IMR-90 (cell line): ENCODE measurements at regions not wholly inside any gene's neighbourhood (a gene's known extent, or its start where the extent isn't known, plus 50 kb on each side); places are given as distances from the start of the nearest gene placed in this dataset.
"Not testable (repeated sequence)": the region's sequence is repeated elsewhere in the genome, so short reads cannot be mapped to it uniquely, and the experiment has no call there.

Experiments
- ATAC-seq: fragments of 200-7000 bp; cut with Tn5 transposase; 2 replicates; pipeline ENCODE4 v1.9.1; 2020; ENCODE audit warnings: low read depth, mild to moderate bottlenecking, moderate library complexity
- BruUV-seq: library from RNA; stranded (reverse); fragments of 400-500 nt; replicated peaks from 2 replicates; lab custom pipeline; 2021; lab: Mats Ljungman, UMichigan
- CTCF ChIA-PET: fragments of 300-600 bp; formaldehyde crosslinking; extraction: SDS; loops from one replicate; lab custom pipeline; 2021; ENCODE audit warnings: antibody characterized with exemption; lab: Yijun Ruan, JAX
- POLR2A ChIA-PET: fragments of 300-600 bp; sonication (Branson Sonifier 250); formaldehyde crosslinking; loops from one replicate; lab custom pipeline; 2022; ENCODE audit warnings: antibody characterized with exemption; ENCODE audit not compliant: unreplicated experiment; lab: Charles Lee
- DNase-seq: peaks from one replicate; pipeline ENCODE4 v3.0.0; 2013
- H2AFZ ChIP-seq: replicated peaks from 2 replicates; pipeline ENCODE3; 2013; ENCODE audit warnings: low read length, mild to moderate bottlenecking; ENCODE audit not compliant: poor library complexity
- H2AK5ac ChIP-seq: 2 replicates; pipeline ENCODE4 v1.6.1; 2013; ENCODE audit warnings: low read depth, low read length, inconsistent platforms
- H2AK9ac ChIP-seq: replicated peaks from 2 replicates; pipeline ENCODE3; 2013; ENCODE audit warnings: mild to moderate bottlenecking, low read depth, low read length, moderate library complexity; ENCODE audit not compliant: poor library complexity
- H2BK120ac ChIP-seq: 2 replicates; pipeline ENCODE4 v1.6.1; 2013; ENCODE audit warnings: low read depth, low read length, inconsistent platforms
- H2BK15ac ChIP-seq: 3 replicates; pipeline ENCODE4 v1.6.1; 2013; ENCODE audit warnings: low read depth, low read length, inconsistent platforms
- H2BK20ac ChIP-seq: 2 replicates; pipeline ENCODE4 v1.6.1; 2013; ENCODE audit warnings: low read depth, mild to moderate bottlenecking, inconsistent platforms, low read length, moderate library complexity
- H2BK5ac ChIP-seq: 2 replicates; pipeline ENCODE4 v1.6.1; 2013; ENCODE audit warnings: mild to moderate bottlenecking, low read depth, low read length, inconsistent platforms; ENCODE audit not compliant: poor library complexity, severe bottlenecking
- H3K14ac ChIP-seq: replicated peaks from 2 replicates; pipeline ENCODE4 v1.6.1; 2013; ENCODE audit warnings: low read depth, low read length, inconsistent platforms
- H3K18ac ChIP-seq: 2 replicates; pipeline ENCODE4 v1.6.1; 2013; ENCODE audit warnings: low read depth, low read length, control low read depth
- H3K23ac ChIP-seq: 2 replicates; pipeline ENCODE4 v1.6.1; 2013; ENCODE audit warnings: low read depth, low read length, inconsistent platforms
- H3K27ac ChIP-seq: 2 replicates; pipeline ENCODE4 v1.5.1; 2013; ENCODE audit warnings: mild to moderate bottlenecking, control low read depth, low read length; ENCODE audit not compliant: insufficient read depth
- H3K27me3 ChIP-seq: 2 replicates; pipeline ENCODE4 v1.6.1; 2013; ENCODE audit warnings: low read length; ENCODE audit not compliant: control insufficient read depth, insufficient read depth
- H3K36me3 ChIP-seq: 2 replicates; pipeline ENCODE4 v1.6.1; 2013; ENCODE audit warnings: low read length, mixed read lengths; ENCODE audit not compliant: control insufficient read depth, insufficient read depth
- H3K4ac ChIP-seq: 2 replicates; pipeline ENCODE4 v1.6.1; 2013; ENCODE audit warnings: low read depth, low read length, inconsistent platforms
- H3K4me1 ChIP-seq: 2 replicates; pipeline ENCODE4 v1.6.1; 2013; ENCODE audit warnings: low read length, mixed read lengths; ENCODE audit not compliant: control insufficient read depth, insufficient read depth
- H3K4me2 ChIP-seq: 2 replicates; pipeline ENCODE4 v1.6.1; 2013; ENCODE audit warnings: low read depth, mild to moderate bottlenecking, control low read depth, low read length, moderate library complexity
- H3K4me3 ChIP-seq: 2 replicates; pipeline ENCODE4 v1.5.1; 2013; ENCODE audit warnings: low read depth, mild to moderate bottlenecking, control low read depth, low read length, moderate library complexity; ENCODE audit not compliant: insufficient read depth
- H3K56ac ChIP-seq: 2 replicates; pipeline ENCODE4 v1.6.1; 2013; ENCODE audit warnings: low read length, inconsistent platforms; ENCODE audit not compliant: insufficient read depth; ENCODE audit errors: extremely low read depth
- H3K79me1 ChIP-seq, 2 experiments: 2 replicates each; pipeline ENCODE4 v1.6.1; 2013; ENCODE audit warnings: low read length in 2 of 2, inconsistent platforms in 1 of 2, low read depth in 1 of 2
- H3K9ac ChIP-seq: 2 replicates; pipeline ENCODE4 v1.6.1; 2013; ENCODE audit warnings: low read depth, low read length, control low read depth
- H3K9me1 ChIP-seq: 2 replicates; pipeline ENCODE4 v1.6.1; 2013; ENCODE audit warnings: low read length, inconsistent platforms; ENCODE audit not compliant: insufficient read depth
- H3K9me3 ChIP-seq: 2 replicates; pipeline ENCODE4 v1.6.1; 2013; ENCODE audit warnings: low read length; ENCODE audit not compliant: control insufficient read depth, insufficient read depth
- H4K20me1 ChIP-seq: 2 replicates; pipeline ENCODE4 v1.6.1; 2013; ENCODE audit warnings: low read length, inconsistent platforms; ENCODE audit not compliant: insufficient read depth
- H4K5ac ChIP-seq: 2 replicates; pipeline ENCODE4 v1.6.1; 2013; ENCODE audit warnings: mild to moderate bottlenecking, low read depth, low read length, control low read depth
- H4K8ac ChIP-seq, 2 experiments: 2 replicates each; pipeline ENCODE4 v1.6.1; 2013; ENCODE audit warnings: low read depth in 2 of 2, low read length in 2 of 2, control low read depth in 1 of 2, inconsistent platforms in 1 of 2
- H4K91ac ChIP-seq: 2 replicates; pipeline ENCODE4 v1.6.1; 2013; ENCODE audit warnings: low read depth, low read length, inconsistent platforms; ENCODE audit not compliant: insufficient read depth
- WGBS, 2 experiments: methylation state at CpG; one replicate each; pipeline versions ENCODE4 v1.1.5 to v1.1.7; 2013; ENCODE audit warnings: missing lambda C conversion rate in 2 of 2; ENCODE audit not compliant: insufficient read length in 1 of 2; ENCODE audit errors: extremely low coverage in 2 of 2; 5-methylcytosine and 5-hydroxymethylcytosine counted together
- dilution Hi-C: fragments of 300-500 bp; cut with HindIII; formaldehyde crosslinking; loops from one replicate; pipeline ENCODE4 v1.14.3; 2018; ENCODE audit warnings: low sequenced_read_pairs; ENCODE audit not compliant: unreplicated experiment
- in situ Hi-C: fragments of 300-500 bp; cut with MboI; formaldehyde crosslinking; loops from 3 replicates; pipeline ENCODE4 v1.14.3; 2019; ENCODE audit warnings: low sequenced_read_pairs, inconsistent platforms, mixed read lengths
- intact Hi-C: fragments of 100-400 bp; cut with micrococcal nuclease; formaldehyde crosslinking; loops from 2 replicates; pipeline ENCODE4 v1.10.0; 2022

DNA sequence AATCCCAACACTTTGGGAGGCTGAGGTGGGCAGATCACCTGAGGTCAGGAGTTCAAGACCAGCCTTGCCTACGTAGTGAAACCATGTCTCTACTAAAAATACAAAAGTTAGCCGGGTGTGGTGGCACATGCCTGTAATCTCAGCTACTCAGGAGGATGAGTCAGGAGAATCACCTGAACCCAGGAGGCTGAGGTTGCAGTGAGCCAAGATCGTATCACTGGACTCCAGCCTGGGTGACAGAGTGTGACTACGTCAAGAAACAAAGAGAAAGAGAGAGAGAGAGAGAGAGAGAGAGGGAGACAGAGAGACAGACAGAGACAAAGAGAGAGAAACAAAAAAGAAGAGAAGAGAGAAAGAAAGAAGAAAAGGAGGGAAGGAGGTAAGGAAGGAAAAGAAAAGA lies 454.0 kb upstream of the CHAC2 start:
- CTCF ChIA-PET, H2BK5ac ChIP-seq, H3K4me2 ChIP-seq, H3K56ac ChIP-seq, H2BK15ac ChIP-seq, DNase-seq, H2AK9ac ChIP-seq, H3K79me1 ChIP-seq, H2BK20ac ChIP-seq, intact Hi-C loops, H2AFZ ChIP-seq, dilution Hi-C loops, in situ Hi-C loops, H2AK5ac ChIP-seq, H3K9ac ChIP-seq, H3K27ac ChIP-seq, H3K36me3 ChIP-seq, H3K4me1 ChIP-seq, H4K5ac ChIP-seq, H3K4me3 ChIP-seq, ATAC-seq, H4K91ac ChIP-seq, H3K4ac ChIP-seq, H3K9me1 ChIP-seq, H3K9me3 ChIP-seq, H3K27me3 ChIP-seq, H3K14ac ChIP-seq, H2BK120ac ChIP-seq, H4K8ac ChIP-seq, POLR2A ChIA-PET, H3K18ac ChIP-seq, H4K20me1 ChIP-seq, H3K23ac ChIP-seq, BruUV-seq: not testable (repeated sequence)
- 20% methylated on average over 1 of the region's 4 CpGs; no CpG with 5 or more reads in 1 of the 2 experiments for WGBS, 2 experiments
